Myocyte (in vitro differentiated cells): ENCODE measurements at regions not wholly inside any gene's neighbourhood (a gene's known extent, or its start where the extent isn't known, plus 50 kb on each side); places are given as distances from the start of the nearest gene placed in this dataset.

Experiments used
- DNase-seq: peaks from one replicate; pipeline ENCODE4 v3.0.0-alpha.2; 2012; ENCODE audit warnings: low read depth

- no peak for DNase-seq
Observed at GRCh38 chr3:59653405-59654122, 603.7 kb upstream of the CFAP20DC start.

GRCh38 chr3:59644479-59645402 is 594.9 kb upstream of the CFAP20DC start:
- no peak for DNase-seq

- no peak for DNase-seq
Observed at GRCh38 chr3:59641169-59641899, 591.5 kb upstream of the CFAP20DC start.

GRCh38 chr3:59632760-59633573 is 583.1 kb upstream of the CFAP20DC start:
- DNase-seq = no peak

- DNase-seq = no peak
Observed at GRCh38 chr3:59631482-59631881, 581.7 kb upstream of the CFAP20DC start.

GRCh38 chr3:59621037-59621436 is 571.2 kb upstream of the CFAP20DC start:
- no peak for DNase-seq

GRCh38 chr3:59620325-59620724 is 570.5 kb upstream of the CFAP20DC start:
- no peak for DNase-seq

- no peak for DNase-seq
Observed at GRCh38 chr3:59612444-59612715, 562.6 kb upstream of the CFAP20DC start.

GRCh38 chr3:59611649-59612443 is 562.0 kb upstream of the CFAP20DC start:
- no peak for DNase-seq

- DNase-seq = no peak
Observed at GRCh38 chr3:59609657-59610348, 560.0 kb upstream of the CFAP20DC start.

GRCh38 chr3:59608356-59608755 is 558.5 kb upstream of the CFAP20DC start:
- DNase-seq = no peak

GRCh38 chr3:59607656-59608055 is 557.8 kb upstream of the CFAP20DC start:
- DNase-seq = peak; percentile 4

- peak; percentile 29 for DNase-seq
Observed at GRCh38 chr3:59606638-59607266, 556.9 kb upstream of the CFAP20DC start.

- DNase-seq = no peak
Observed at GRCh38 chr3:59605944-59606534, 556.2 kb upstream of the CFAP20DC start.

GRCh38 chr3:59605318-59605717 is 555.5 kb upstream of the CFAP20DC start:
- DNase-seq = no peak

GRCh38 chr3:59601486-59601885 is 551.7 kb upstream of the CFAP20DC start:
- DNase-seq = no peak

- no peak for DNase-seq
Observed at GRCh38 chr3:59600631-59601030, 550.8 kb upstream of the CFAP20DC start.

- no peak for DNase-seq
Observed at GRCh38 chr3:59596741-59597140, 546.9 kb upstream of the CFAP20DC start.

- no peak for DNase-seq
Observed at GRCh38 chr3:59595830-59596229, 546.0 kb upstream of the CFAP20DC start.
